ENCODE measurements at regions not wholly inside any gene's neighbourhood (a gene's known extent, or its start where the extent isn't known, plus 50 kb on each side); places are given as distances from the start of the nearest gene placed in this dataset.

GRCh38 chr5:54704333-54704732 lies 186.8 kb downstream of the SNX18 start:
- TF ChIP-seq RFX5 (IDR thresholded peaks at IDR 0.05; ENCODE audit: low read length), result no peak
- no peak for TF ChIP-seq FOXM1 (IDR thresholded peaks at IDR 0.05; ENCODE audit: low read depth)

Measured in SK-N-SH (cell line).